Left lung (tissue), 4 donors: ENCODE measurements at regions not wholly inside any gene's neighbourhood (a gene's known extent, or its start where the extent isn't known, plus 50 kb on each side); places are given as distances from the start of the nearest gene placed in this dataset.

Experiments
- ATAC-seq: fragments of 200-7000 bp; cut with Tn5 transposase; one replicate; pipeline ENCODE4 v1.9.1; 2020; ENCODE audit warnings: moderate library complexity
- DNase-seq, 4 donors: peaks; one replicate each; pipeline ENCODE4 v3.0.0-alpha.2; 2013 to 2020
- H3K27ac ChIP-seq, 2 donors: fragments of 200-600 bp; sonication (generic) in 1 of 2; one replicate each; pipeline versions ENCODE4 v1.5.0 to v1.8.0; 2020 to 2021
- H3K27me3 ChIP-seq, 2 donors: fragments of 200-600 bp; sonication (generic) in 1 of 2; one replicate each; pipeline versions ENCODE4 v1.5.0 to v1.8.0; 2020 to 2021
- H3K36me3 ChIP-seq, 2 donors: fragments of 200-600 bp; sonication (generic) in 1 of 2; one replicate each; pipeline versions ENCODE4 v1.5.0 to v1.8.0; 2020 to 2021
- H3K4me1 ChIP-seq, 2 donors: fragments of 200-600 bp; one replicate each; pipeline ENCODE4 v1.8.0; 2021
- H3K4me3 ChIP-seq, 2 donors: fragments of 200-600 bp; sonication (generic) in 1 of 2; one replicate each; pipeline versions ENCODE4 v1.5.0 to v1.8.0; 2020 to 2021; ENCODE audit warnings: mild to moderate bottlenecking in 1 of 2
- H3K9me3 ChIP-seq, 2 donors: fragments of 200-600 bp; sonication (generic) in 1 of 2; one replicate each; pipeline versions ENCODE4 v1.5.0 to v1.8.0; 2020 to 2021
- intact Hi-C, 2 donors: fragments of 100-400 bp; cut with DNase I; formaldehyde crosslinking; loops; one replicate each; pipeline versions ENCODE4 v1.11.2 to v1.14.2; 2022
- TF ChIP-seq, protein P1 (sequence below), 2 donors: fragments of 200-600 bp; sonication (generic) in 1 of 2; IDR thresholded peaks; one replicate each; pipeline versions ENCODE4 v1.5.0 to v1.8.0; 2021; ENCODE audit warnings: antibody characterized with exemption in 2 of 2
- donor health status: DM: no; HTN: yes; CAD: no.
- donor health status: DM: no; HTN: no; CAD: no.

DNA sequence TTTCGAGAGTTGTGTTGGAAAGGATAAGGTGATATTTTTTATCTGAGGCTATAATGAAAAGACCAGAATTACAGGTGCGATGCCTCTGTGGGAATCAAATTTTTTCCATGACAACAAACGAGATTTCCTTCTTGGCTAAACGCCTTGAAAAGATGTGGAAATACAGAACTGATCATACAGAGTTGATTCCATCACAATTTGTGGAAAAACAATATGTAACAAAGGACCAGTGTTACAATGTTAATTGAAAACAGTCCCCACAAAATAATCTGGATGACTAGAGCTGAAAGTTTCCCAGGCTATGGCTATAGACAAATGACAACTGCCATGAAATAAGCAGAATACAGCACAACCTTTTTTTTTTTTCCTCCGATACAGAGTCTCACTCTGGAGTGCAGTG lies 628.9 kb downstream of the DIAPH3 start:
- Histone ChIP-seq H3K4me3 (no peak overlapping the region), H3K4me1 (peaks cover 2 to 15% of the 10 kb centered on the region in 2 donors), H3K9me3 (no peaks in the 10 kb centered on the region), H3K27me3 (no peaks in the 10 kb centered on the region), H3K27ac (peak overlapping the region in 1 of 2 donors; percentile 13), H3K36me3 (no peaks in the 10 kb centered on the region)
- DNase-seq (no peak), ATAC-seq (no peak)
- TF ChIP-seq, protein P1, sequence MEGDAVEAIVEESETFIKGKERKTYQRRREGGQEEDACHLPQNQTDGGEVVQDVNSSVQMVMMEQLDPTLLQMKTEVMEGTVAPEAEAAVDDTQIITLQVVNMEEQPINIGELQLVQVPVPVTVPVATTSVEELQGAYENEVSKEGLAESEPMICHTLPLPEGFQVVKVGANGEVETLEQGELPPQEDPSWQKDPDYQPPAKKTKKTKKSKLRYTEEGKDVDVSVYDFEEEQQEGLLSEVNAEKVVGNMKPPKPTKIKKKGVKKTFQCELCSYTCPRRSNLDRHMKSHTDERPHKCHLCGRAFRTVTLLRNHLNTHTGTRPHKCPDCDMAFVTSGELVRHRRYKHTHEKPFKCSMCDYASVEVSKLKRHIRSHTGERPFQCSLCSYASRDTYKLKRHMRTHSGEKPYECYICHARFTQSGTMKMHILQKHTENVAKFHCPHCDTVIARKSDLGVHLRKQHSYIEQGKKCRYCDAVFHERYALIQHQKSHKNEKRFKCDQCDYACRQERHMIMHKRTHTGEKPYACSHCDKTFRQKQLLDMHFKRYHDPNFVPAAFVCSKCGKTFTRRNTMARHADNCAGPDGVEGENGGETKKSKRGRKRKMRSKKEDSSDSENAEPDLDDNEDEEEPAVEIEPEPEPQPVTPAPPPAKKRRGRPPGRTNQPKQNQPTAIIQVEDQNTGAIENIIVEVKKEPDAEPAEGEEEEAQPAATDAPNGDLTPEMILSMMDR (IDR thresholded peaks at IDR 0.05): no peak
- intact Hi-C loops: no loop called here

DNA sequence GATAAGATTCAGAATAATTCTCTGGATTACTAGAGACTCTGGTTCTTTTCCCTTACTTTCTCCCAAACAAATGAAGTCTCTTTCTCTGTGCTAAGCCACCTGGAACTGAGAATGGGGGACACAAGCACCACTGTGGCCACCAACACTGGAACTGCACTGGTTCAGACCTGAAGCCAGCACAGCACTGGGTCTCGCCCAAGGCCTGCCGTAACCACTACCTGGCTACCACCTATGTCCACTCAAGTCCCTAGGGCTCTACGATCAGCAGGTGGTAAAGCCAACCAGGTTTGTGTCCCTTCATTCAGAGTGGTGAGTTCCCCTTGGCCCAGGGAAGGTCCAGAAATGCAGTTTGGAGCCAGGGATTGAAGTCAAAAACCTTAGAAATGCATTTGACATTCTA lies 626.2 kb downstream of the DIAPH3 start:
- Histone ChIP-seq H3K27me3 (no peaks in the 10 kb centered on the region), H3K27ac (no peak overlapping the region), H3K36me3 (no peaks in the 10 kb centered on the region), H3K9me3 (no peaks in the 10 kb centered on the region), H3K4me3 (no peak overlapping the region), H3K4me1 (no peaks in the 10 kb centered on the region)
- DNase-seq (no peak), ATAC-seq (no peak)
- intact Hi-C loops: no loop called here
- TF ChIP-seq, protein P1 (IDR thresholded peaks at IDR 0.05): no peak

DNA sequence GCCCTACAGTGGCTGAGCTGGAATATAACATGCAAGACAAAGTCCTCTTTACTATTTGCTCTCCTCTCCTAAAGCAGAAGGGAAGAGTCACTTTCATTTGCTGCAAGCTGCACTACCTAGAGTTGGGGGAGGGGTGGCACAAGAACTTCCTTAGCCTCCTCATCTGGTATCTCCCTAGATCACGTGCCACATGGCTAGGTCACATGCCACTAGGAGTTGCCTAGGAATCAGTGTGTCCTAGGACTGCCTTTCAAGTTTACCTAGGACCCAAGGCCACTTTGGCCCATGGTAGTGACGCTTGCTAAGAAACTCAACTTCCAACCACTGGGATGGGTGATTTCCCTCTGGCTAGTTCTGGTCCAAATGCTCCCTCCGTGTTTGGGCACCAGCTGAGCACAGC lies 625.2 kb downstream of the DIAPH3 start:
- Histone ChIP-seq H3K4me1 (no peaks in the 10 kb centered on the region), H3K9me3 (no peaks in the 10 kb centered on the region), H3K36me3 (no peaks in the 10 kb centered on the region), H3K4me3 (no peak overlapping the region), H3K27me3 (no peaks in the 10 kb centered on the region), H3K27ac (no peak overlapping the region)
- intact Hi-C loops: no loop called here
- no peak for ATAC-seq
- no peak for DNase-seq
- TF ChIP-seq, protein P1 (IDR thresholded peaks at IDR 0.05): no peak

DNA sequence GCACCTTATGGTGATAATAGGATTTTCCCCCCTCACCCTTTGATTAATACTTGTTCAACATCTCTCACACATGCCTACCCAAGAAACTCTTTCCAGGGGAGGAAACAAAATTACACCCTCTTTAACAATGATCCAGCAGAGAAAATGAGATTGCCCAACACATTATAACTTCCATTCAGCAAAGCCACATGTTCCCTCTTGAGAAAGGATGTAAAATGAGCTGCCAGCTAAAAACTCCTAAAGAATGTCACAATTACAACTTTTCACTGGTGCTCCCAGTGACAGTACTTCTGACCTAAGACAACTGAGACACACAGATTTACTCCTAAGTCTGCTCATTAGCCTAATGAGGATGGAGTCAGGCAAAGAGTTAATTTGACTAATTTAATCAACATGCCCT lies 621.4 kb downstream of the DIAPH3 start:
- TF ChIP-seq, protein P1 (IDR thresholded peaks at IDR 0.05): no peak
- intact Hi-C loops: no loop called here
- ATAC-seq (no peak), DNase-seq (no peak)
- Histone ChIP-seq H3K4me3 (no peak overlapping the region), H3K4me1 (no peaks in the 10 kb centered on the region), H3K27ac (no peak overlapping the region), H3K27me3 (no peaks in the 10 kb centered on the region), H3K9me3 (no peaks in the 10 kb centered on the region), H3K36me3 (no peaks in the 10 kb centered on the region)

DNA sequence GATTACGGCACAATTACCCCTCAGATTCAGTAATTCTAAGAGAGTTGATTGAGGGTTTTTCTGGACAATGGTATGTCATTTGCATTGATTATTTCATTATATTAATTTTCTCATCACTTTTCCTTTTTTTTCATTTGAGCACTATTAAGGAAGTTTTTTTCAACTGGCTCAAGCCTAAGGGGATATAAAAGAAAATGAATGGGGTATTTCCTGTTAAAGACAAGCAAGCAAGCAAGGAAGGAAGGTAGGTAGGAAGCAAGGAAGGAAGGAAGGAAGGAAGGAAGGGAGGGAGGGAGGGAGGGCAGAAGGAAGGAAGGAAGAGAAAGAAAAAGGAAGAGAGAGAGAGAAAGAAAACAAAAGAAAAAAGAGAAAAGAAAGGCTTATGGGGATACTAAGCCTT lies 620.3 kb downstream of the DIAPH3 start:
- TF ChIP-seq, protein P1 (IDR thresholded peaks at IDR 0.05): no peak
- no peak overlapping the region for H3K4me3 ChIP-seq
- DNase-seq: no peak
- peaks cover 0 to 2% of the 10 kb centered on the region in 2 donors for H3K9me3 ChIP-seq
- no peaks in the 10 kb centered on the region for H3K27me3 ChIP-seq
- no peak overlapping the region for H3K27ac ChIP-seq
- no peaks in the 10 kb centered on the region for H3K4me1 ChIP-seq
- intact Hi-C loops: no loop called here
- ATAC-seq: no peak
- no peaks in the 10 kb centered on the region for H3K36me3 ChIP-seq
